MM.1S (cell line): ENCODE measurements at regions not wholly inside any gene's neighbourhood (a gene's known extent, or its start where the extent isn't known, plus 50 kb on each side); places are given as distances from the start of the nearest gene placed in this dataset.

Source experiments
- DNase-seq: peaks from one replicate; pipeline ENCODE4 v3.0.0-alpha.2; 2015
- H2AFZ ChIP-seq: fragments of 300-600 bp; sonication (generic); 2 replicates; pipeline ENCODE4 v1.6.0; 2016; ENCODE audit warnings: antibody characterized with exemption, low read length
- H3F3A ChIP-seq: fragments of 300-600 bp; sonication (generic); 2 replicates; pipeline ENCODE4 v1.6.1; 2016; ENCODE audit warnings: mild to moderate bottlenecking, antibody characterized with exemption, low read length, moderate library complexity, mixed read lengths; ENCODE audit not compliant: insufficient read depth
- H3K27ac ChIP-seq: fragments of 300-600 bp; sonication (generic); 2 replicates; pipeline ENCODE4 v1.5.1; 2016; ENCODE audit warnings: mild to moderate bottlenecking, low read length
- H3K27me3 ChIP-seq: fragments of 300-600 bp; sonication (generic); replicated peaks from 2 replicates; pipeline ENCODE4 v1.6.0; 2016; ENCODE audit warnings: low read length; ENCODE audit not compliant: insufficient read depth
- H3K36me3 ChIP-seq: fragments of 300-600 bp; sonication (generic); replicated peaks from 2 replicates; pipeline ENCODE4 v1.6.1; 2016; ENCODE audit warnings: mild to moderate bottlenecking, low read length, mixed read lengths; ENCODE audit not compliant: insufficient read depth
- H3K4me1 ChIP-seq: fragments of 300-600 bp; sonication (generic); 2 replicates; pipeline ENCODE4 v1.6.1; 2016; ENCODE audit warnings: low read length, mixed read lengths
- H3K4me2 ChIP-seq: fragments of 300-600 bp; sonication (generic); 2 replicates; pipeline ENCODE4 v1.6.0; 2016; ENCODE audit warnings: low read depth, low read length
- H3K4me3 ChIP-seq: fragments of 300-600 bp; sonication (generic); 2 replicates; pipeline ENCODE4 v1.5.1; 2016; ENCODE audit warnings: low read length, mixed read lengths
- H3K79me2 ChIP-seq: fragments of 300-600 bp; sonication (generic); 2 replicates; pipeline ENCODE4 v1.6.1; 2016; ENCODE audit warnings: mixed run types, low read length, mixed read lengths
- H3K9ac ChIP-seq: fragments of 300-600 bp; sonication (generic); 2 replicates; pipeline ENCODE4 v1.6.1; 2016; ENCODE audit warnings: low read length, mixed read lengths
- H3K9me2 ChIP-seq: fragments of 300-600 bp; sonication (generic); replicated peaks from 2 replicates; pipeline ENCODE4 v1.6.1; 2016; ENCODE audit warnings: mild to moderate bottlenecking, low read length, mixed read lengths; ENCODE audit not compliant: insufficient read depth
- H3K9me3 ChIP-seq: fragments of 300-600 bp; sonication (generic); replicated peaks from 2 replicates; pipeline ENCODE4 v1.6.1; 2016; ENCODE audit warnings: mild to moderate bottlenecking, low read length, mixed read lengths; ENCODE audit not compliant: insufficient read depth
- H4K20me1 ChIP-seq: fragments of 300-600 bp; sonication (generic); 2 replicates; pipeline ENCODE4 v1.6.1; 2016; ENCODE audit warnings: mild to moderate bottlenecking, low read length, moderate library complexity, mixed read lengths; ENCODE audit not compliant: insufficient read depth
- EZH2 ChIP-seq: fragments of 300-600 bp; sonication (generic); optimal IDR thresholded peaks from 2 replicates; pipeline ENCODE3; 2017; ENCODE audit warnings: low read depth, mild to moderate bottlenecking, antibody characterized with exemption, low read length, mixed read lengths
- EZH2phosphoT487 ChIP-seq: fragments of 300-600 bp; sonication (generic); IDR thresholded peaks from 2 replicates; pipeline ENCODE4 v1.6.1; 2018; ENCODE audit warnings: antibody characterized with exemption, low read length
- TF ChIP-seq, protein P1 (sequence below): fragments of 300-600 bp; sonication (generic); IDR thresholded peaks from 2 replicates; pipeline ENCODE4 v1.5.1; 2016; ENCODE audit warnings: antibody characterized with exemption, low read length, mixed read lengths

DNA sequence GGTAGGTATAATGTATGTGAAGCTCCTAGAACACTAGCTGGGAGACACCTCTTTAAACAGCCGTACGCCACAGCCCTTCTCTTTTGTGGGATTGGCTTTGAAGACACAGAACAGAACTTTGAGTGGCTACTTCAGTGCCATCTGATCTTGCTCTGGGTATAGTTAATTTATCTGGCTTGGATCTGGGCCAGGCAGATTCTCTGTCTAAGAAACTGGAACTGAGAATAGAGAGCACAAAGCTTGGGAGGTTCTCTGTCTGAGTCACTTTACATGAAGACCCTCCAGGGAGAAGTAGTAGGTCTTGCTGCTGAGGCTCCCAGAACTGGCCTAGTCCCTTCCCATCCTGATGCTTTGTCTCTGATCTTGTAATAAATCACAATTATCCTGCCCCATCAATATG is 721.0 kb upstream of the KIF2B start:
- Histone ChIP-seq H3K36me3 (no peaks in the 10 kb centered on the region), H4K20me1 (no peaks in the 10 kb centered on the region), H3K27ac (peak overlapping the region; percentile 44; the same call in 1 of the 2 replicates), H3K9me3 (no peaks in the 10 kb centered on the region), H3K79me2 (no peaks in the 10 kb centered on the region), H3K4me3 (peak overlapping the region; percentile 20; the same call in 1 of the 2 replicates), H3K4me2 (peak overlapping the region; percentile 48; the same call in 1 of the 2 replicates), H3K27me3 (no peaks in the 10 kb centered on the region), H3K9ac (no peak overlapping the region), H3K4me1 (peaks cover 24% of the 10 kb centered on the region), H3K9me2 (no peaks in the 10 kb centered on the region), H3F3A (peaks cover 9% of the 10 kb centered on the region; the same call in 1 of the 2 replicates), H2AFZ (peak overlapping the region; percentile 63)
- DNase-seq = peak; percentile 73
- TF ChIP-seq, protein P1, sequence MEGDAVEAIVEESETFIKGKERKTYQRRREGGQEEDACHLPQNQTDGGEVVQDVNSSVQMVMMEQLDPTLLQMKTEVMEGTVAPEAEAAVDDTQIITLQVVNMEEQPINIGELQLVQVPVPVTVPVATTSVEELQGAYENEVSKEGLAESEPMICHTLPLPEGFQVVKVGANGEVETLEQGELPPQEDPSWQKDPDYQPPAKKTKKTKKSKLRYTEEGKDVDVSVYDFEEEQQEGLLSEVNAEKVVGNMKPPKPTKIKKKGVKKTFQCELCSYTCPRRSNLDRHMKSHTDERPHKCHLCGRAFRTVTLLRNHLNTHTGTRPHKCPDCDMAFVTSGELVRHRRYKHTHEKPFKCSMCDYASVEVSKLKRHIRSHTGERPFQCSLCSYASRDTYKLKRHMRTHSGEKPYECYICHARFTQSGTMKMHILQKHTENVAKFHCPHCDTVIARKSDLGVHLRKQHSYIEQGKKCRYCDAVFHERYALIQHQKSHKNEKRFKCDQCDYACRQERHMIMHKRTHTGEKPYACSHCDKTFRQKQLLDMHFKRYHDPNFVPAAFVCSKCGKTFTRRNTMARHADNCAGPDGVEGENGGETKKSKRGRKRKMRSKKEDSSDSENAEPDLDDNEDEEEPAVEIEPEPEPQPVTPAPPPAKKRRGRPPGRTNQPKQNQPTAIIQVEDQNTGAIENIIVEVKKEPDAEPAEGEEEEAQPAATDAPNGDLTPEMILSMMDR = no peak
- no peak for TF ChIP-seq EZH2
- TF ChIP-seq EZH2phosphoT487 = no peak

DNA sequence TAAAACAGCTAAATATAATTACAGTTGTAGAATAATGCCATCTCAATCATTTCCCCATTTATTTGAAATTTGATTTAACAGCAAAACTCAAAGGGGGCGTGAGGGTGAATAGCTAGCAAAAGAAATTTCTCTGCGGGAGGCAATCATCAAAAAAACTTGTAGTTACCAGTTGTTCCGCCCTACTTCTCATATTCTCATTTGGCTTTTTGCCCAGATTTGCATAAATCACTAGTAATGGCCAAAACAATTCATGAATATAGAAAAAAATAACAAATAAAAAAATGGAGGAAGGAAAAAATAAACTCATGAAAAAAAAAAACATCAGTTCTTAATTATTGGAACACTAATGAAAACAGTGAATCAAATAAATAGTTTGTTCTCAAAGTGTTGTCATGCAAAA is 722.6 kb upstream of the KIF2B start:
- Histone ChIP-seq H3K4me2 (no peak overlapping the region), H3K9ac (no peak overlapping the region), H4K20me1 (no peaks in the 10 kb centered on the region), H3F3A (peaks cover 9% of the 10 kb centered on the region; the same call in 1 of the 2 replicates), H3K27ac (no peak overlapping the region), H3K27me3 (no peaks in the 10 kb centered on the region), H3K9me3 (no peaks in the 10 kb centered on the region), H3K4me3 (no peak overlapping the region), H3K79me2 (no peaks in the 10 kb centered on the region), H3K36me3 (no peaks in the 10 kb centered on the region), H3K9me2 (no peaks in the 10 kb centered on the region), H2AFZ (no peak overlapping the region), H3K4me1 (peaks cover 24% of the 10 kb centered on the region)
- TF ChIP-seq, protein P1 = no peak
- TF ChIP-seq EZH2 (no peak), EZH2phosphoT487 (no peak)
- DNase-seq = no peak

DNA sequence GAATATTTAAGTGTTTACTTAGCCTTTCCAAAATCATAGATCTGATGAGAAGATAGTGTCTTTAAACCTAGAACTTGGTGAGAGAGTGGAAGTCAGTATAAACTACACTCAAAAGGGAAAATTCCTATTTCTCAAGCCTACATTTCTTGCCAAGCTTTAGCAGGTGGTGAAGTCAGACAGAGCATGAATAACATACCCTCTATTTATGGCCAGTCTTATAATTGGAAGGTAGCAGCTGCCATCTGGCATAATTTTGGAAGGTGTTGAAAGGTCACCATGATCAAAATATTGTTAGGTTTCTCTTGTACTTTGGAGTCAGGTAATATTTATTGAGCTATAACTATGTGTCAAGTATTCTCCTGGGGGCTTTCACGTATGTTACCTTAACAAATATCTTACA is 729.3 kb upstream of the KIF2B start:
- Histone ChIP-seq H3K9me2 (no peaks in the 10 kb centered on the region), H3K9me3 (no peaks in the 10 kb centered on the region), H2AFZ (no peak overlapping the region), H3K4me3 (no peak overlapping the region), H4K20me1 (no peaks in the 10 kb centered on the region), H3K9ac (no peak overlapping the region), H3K4me1 (peaks cover 30% of the 10 kb centered on the region), H3K79me2 (no peaks in the 10 kb centered on the region), H3K27ac (no peak overlapping the region), H3K27me3 (no peaks in the 10 kb centered on the region), H3K4me2 (no peak overlapping the region), H3K36me3 (no peaks in the 10 kb centered on the region), H3F3A (peaks cover 10% of the 10 kb centered on the region)
- DNase-seq = no peak
- TF ChIP-seq EZH2phosphoT487 (no peak), EZH2 (no peak)
- TF ChIP-seq, protein P1 = no peak
